ENCODE measurements at regions not wholly inside any gene's neighbourhood (a gene's known extent, or its start where the extent isn't known, plus 50 kb on each side); places are given as distances from the start of the nearest gene placed in this dataset.

GRCh38 chr13:34294483-34295129 lies 476.7 kb downstream of the RFC3 start:
- H3K9me3 ChIP-seq (ENCODE audit: control insufficient read depth, low read length, poor library complexity, severe bottlenecking), result no peaks in the 10 kb centered on the region
- no peak overlapping the region for H3K27ac Mint-ChIP-seq
- no peak for ATAC-seq

GRCh38 chr13:34300559-34300958 lies 482.6 kb downstream of the RFC3 start:
- Mint-ChIP-seq H3K27ac (no peak overlapping the region), H3K36me3 (ENCODE audit: low read depth) (no peaks in the 10 kb centered on the region), H3K4me1 (no peaks in the 10 kb centered on the region), H3K4me3 (no peak overlapping the region), H3K27me3 (no peaks in the 10 kb centered on the region)
- DNase-seq, result no peak
- H3K9me3 ChIP-seq (ENCODE audit: control insufficient read depth, low read length, poor library complexity, severe bottlenecking), result no peaks in the 10 kb centered on the region
- ATAC-seq, result no peak

More at GRCh38 chr13:34294483-34295129, 476.7 kb downstream of the RFC3 start:
- Mint-ChIP-seq H3K4me3 (no peak overlapping the region), H3K4me1 (no peaks in the 10 kb centered on the region), H3K36me3 (ENCODE audit: low read depth) (no peaks in the 10 kb centered on the region), H3K27me3 (no peaks in the 10 kb centered on the region)
- DNase-seq, result no peak

GRCh38 chr13:34302596-34302995 lies 484.6 kb downstream of the RFC3 start:
- no peak for DNase-seq
- H3K27me3 Mint-ChIP-seq, result no peaks in the 10 kb centered on the region
- H3K36me3 Mint-ChIP-seq (ENCODE audit: low read depth), result no peaks in the 10 kb centered on the region
- H3K4me3 Mint-ChIP-seq, result no peak overlapping the region
- H3K4me1 Mint-ChIP-seq, result no peaks in the 10 kb centered on the region
- no peak for ATAC-seq
- H3K9me3 ChIP-seq (ENCODE audit: control insufficient read depth, low read length, poor library complexity, severe bottlenecking), result no peaks in the 10 kb centered on the region
- no peak overlapping the region for H3K27ac Mint-ChIP-seq

- no peaks in the 10 kb centered on the region for H3K27me3 Mint-ChIP-seq
- ATAC-seq (no peak), DNase-seq (no peak)
- H3K36me3 Mint-ChIP-seq (ENCODE audit: low read depth), result no peaks in the 10 kb centered on the region
- H3K27ac Mint-ChIP-seq, result no peak overlapping the region
- H3K4me3 Mint-ChIP-seq, result no peak overlapping the region
- H3K4me1 Mint-ChIP-seq, result no peaks in the 10 kb centered on the region
- no peaks in the 10 kb centered on the region for H3K9me3 ChIP-seq (ENCODE audit: control insufficient read depth, low read length, poor library complexity, severe bottlenecking)
Measured at GRCh38 chr13:34303346-34303745, 485.4 kb downstream of the RFC3 start.

GRCh38 chr13:34307607-34308006 lies 489.7 kb downstream of the RFC3 start:
- ATAC-seq (no peak), DNase-seq (no peak)
- Mint-ChIP-seq H3K27ac (no peak overlapping the region), H3K36me3 (ENCODE audit: low read depth) (no peaks in the 10 kb centered on the region), H3K4me3 (no peak overlapping the region), H3K4me1 (no peaks in the 10 kb centered on the region), H3K27me3 (no peaks in the 10 kb centered on the region)
- no peaks in the 10 kb centered on the region for H3K9me3 ChIP-seq (ENCODE audit: control insufficient read depth, low read length, poor library complexity, severe bottlenecking)

GRCh38 chr13:34308725-34309124 lies 490.8 kb downstream of the RFC3 start:
- Mint-ChIP-seq H3K36me3 (ENCODE audit: low read depth) (no peaks in the 10 kb centered on the region), H3K27ac (no peak overlapping the region), H3K4me3 (no peak overlapping the region), H3K27me3 (no peaks in the 10 kb centered on the region), H3K4me1 (no peaks in the 10 kb centered on the region)
- ATAC-seq, result no peak
- H3K9me3 ChIP-seq (ENCODE audit: control insufficient read depth, low read length, poor library complexity, severe bottlenecking), result no peaks in the 10 kb centered on the region
- no peak for DNase-seq

- ATAC-seq (no peak), DNase-seq (no peak)
- no peaks in the 10 kb centered on the region for H3K9me3 ChIP-seq (ENCODE audit: control insufficient read depth, low read length, poor library complexity, severe bottlenecking)
- H3K36me3 Mint-ChIP-seq (ENCODE audit: low read depth), result no peaks in the 10 kb centered on the region
- H3K4me1 Mint-ChIP-seq, result no peaks in the 10 kb centered on the region
- no peak overlapping the region for H3K4me3 Mint-ChIP-seq
- H3K27ac Mint-ChIP-seq, result no peak overlapping the region
- no peaks in the 10 kb centered on the region for H3K27me3 Mint-ChIP-seq
Measured at GRCh38 chr13:34310539-34310938, 492.6 kb downstream of the RFC3 start.

- H3K27ac Mint-ChIP-seq, result no peak overlapping the region
- no peaks in the 10 kb centered on the region for H3K36me3 Mint-ChIP-seq (ENCODE audit: low read depth)
- DNase-seq, result no peak
- no peaks in the 10 kb centered on the region for H3K27me3 Mint-ChIP-seq
- H3K4me1 Mint-ChIP-seq, result no peaks in the 10 kb centered on the region
- H3K4me3 Mint-ChIP-seq, result no peak overlapping the region
- H3K9me3 ChIP-seq (ENCODE audit: control insufficient read depth, low read length, poor library complexity, severe bottlenecking), result no peaks in the 10 kb centered on the region
- no peak for ATAC-seq
Measured at GRCh38 chr13:34311251-34311650, 493.3 kb downstream of the RFC3 start.

- Mint-ChIP-seq H3K27me3 (no peaks in the 10 kb centered on the region), H3K4me1 (no peaks in the 10 kb centered on the region), H3K36me3 (ENCODE audit: low read depth) (no peaks in the 10 kb centered on the region), H3K27ac (no peak overlapping the region), H3K4me3 (no peak overlapping the region)
- ATAC-seq (no peak), DNase-seq (no peak)
- no peaks in the 10 kb centered on the region for H3K9me3 ChIP-seq (ENCODE audit: control insufficient read depth, low read length, poor library complexity, severe bottlenecking)
Measured at GRCh38 chr13:34312578-34312977, 494.6 kb downstream of the RFC3 start.

- Mint-ChIP-seq H3K4me1 (no peaks in the 10 kb centered on the region), H3K36me3 (ENCODE audit: low read depth) (no peaks in the 10 kb centered on the region), H3K4me3 (no peak overlapping the region), H3K27ac (no peak overlapping the region), H3K27me3 (no peaks in the 10 kb centered on the region)
- H3K9me3 ChIP-seq (ENCODE audit: control insufficient read depth, low read length, poor library complexity, severe bottlenecking), result no peaks in the 10 kb centered on the region
- ATAC-seq (no peak), DNase-seq (no peak)
Measured at GRCh38 chr13:34320084-34320483, 502.1 kb downstream of the RFC3 start.

- Mint-ChIP-seq H3K27ac (no peak overlapping the region), H3K27me3 (no peaks in the 10 kb centered on the region), H3K36me3 (ENCODE audit: low read depth) (no peaks in the 10 kb centered on the region)
Measured at GRCh38 chr13:34322014-34322742, 504.2 kb downstream of the RFC3 start.

GRCh38 chr13:34322743-34323074 lies 504.8 kb downstream of the RFC3 start:
- no peaks in the 10 kb centered on the region for H3K27me3 Mint-ChIP-seq
- H3K4me1 Mint-ChIP-seq, result no peaks in the 10 kb centered on the region
- H3K36me3 Mint-ChIP-seq (ENCODE audit: low read depth), result no peaks in the 10 kb centered on the region
- DNase-seq (no peak), ATAC-seq (no peak)
- H3K4me3 Mint-ChIP-seq, result no peak overlapping the region
- H3K9me3 ChIP-seq (ENCODE audit: control insufficient read depth, low read length, poor library complexity, severe bottlenecking), result no peaks in the 10 kb centered on the region
- H3K27ac Mint-ChIP-seq, result no peak overlapping the region

More at GRCh38 chr13:34322014-34322742, 504.2 kb downstream of the RFC3 start:
- no peaks in the 10 kb centered on the region for H3K4me1 Mint-ChIP-seq
- DNase-seq (no peak), ATAC-seq (no peak)
- no peak overlapping the region for H3K4me3 Mint-ChIP-seq
- no peaks in the 10 kb centered on the region for H3K9me3 ChIP-seq (ENCODE audit: control insufficient read depth, low read length, poor library complexity, severe bottlenecking)

GRCh38 chr13:34335014-34336007 lies 517.4 kb downstream of the RFC3 start:
- H3K27ac Mint-ChIP-seq, result no peak overlapping the region

More at GRCh38 chr13:34335014-34336007, 517.4 kb downstream of the RFC3 start:
- DNase-seq (no peak), ATAC-seq (no peak)
- no peaks in the 10 kb centered on the region for H3K9me3 ChIP-seq (ENCODE audit: control insufficient read depth, low read length, poor library complexity, severe bottlenecking)
- Mint-ChIP-seq H3K4me3 (no peak overlapping the region), H3K4me1 (no peaks in the 10 kb centered on the region), H3K27me3 (no peaks in the 10 kb centered on the region), H3K36me3 (ENCODE audit: low read depth) (no peaks in the 10 kb centered on the region)

Measured in T-helper 17 cell (primary cell).